GM18511 (cell line): ENCODE measurements at regions not wholly inside any gene's neighbourhood (a gene's known extent, or its start where the extent isn't known, plus 50 kb on each side); places are given as distances from the start of the nearest gene placed in this dataset.
"Not testable (repeated sequence)": the region's sequence is repeated elsewhere in the genome, so short reads cannot be mapped to it uniquely, and the experiment has no call there.

Experiments
- ATAC-seq: cut with Tn5 transposase; IDR thresholded peaks from one replicate; pipeline ENCODE4 v1.9.1; 2021; ENCODE audit warnings: mild to moderate bottlenecking, moderate library complexity; ENCODE audit not compliant: unreplicated experiment

GRCh38 chr17:71635187-71635586 lies 485.6 kb upstream of the SOX9 start:
- ATAC-seq, result no peak

- no peak for ATAC-seq
These were observed 484.2 kb upstream of the SOX9 start for GRCh38 chr17:71636644-71637043.

GRCh38 chr17:71638668-71639067 lies 482.2 kb upstream of the SOX9 start:
- no peak for ATAC-seq

- no peak for ATAC-seq
These were observed 481.0 kb upstream of the SOX9 start for GRCh38 chr17:71639865-71640264.

GRCh38 chr17:71646890-71647289 lies 473.9 kb upstream of the SOX9 start:
- not testable (repeated sequence) for ATAC-seq

GRCh38 chr17:71648342-71648741 lies 472.5 kb upstream of the SOX9 start:
- not testable (repeated sequence) for ATAC-seq

GRCh38 chr17:71649941-71650350 lies 470.9 kb upstream of the SOX9 start:
- no peak for ATAC-seq

GRCh38 chr17:71655542-71655941 lies 465.3 kb upstream of the SOX9 start:
- no peak for ATAC-seq

GRCh38 chr17:71656964-71657858 lies 463.6 kb upstream of the SOX9 start:
- ATAC-seq, result no peak

- no peak for ATAC-seq
These were observed 461.8 kb upstream of the SOX9 start for GRCh38 chr17:71658996-71659395.

- ATAC-seq, result no peak
These were observed 456.0 kb upstream of the SOX9 start for GRCh38 chr17:71664861-71665260.

- no peak for ATAC-seq
These were observed 454.8 kb upstream of the SOX9 start for GRCh38 chr17:71666047-71666446.

- ATAC-seq, result no peak
These were observed 453.2 kb upstream of the SOX9 start for GRCh38 chr17:71667661-71668060.

GRCh38 chr17:71668807-71669206 lies 452.0 kb upstream of the SOX9 start:
- no peak for ATAC-seq

GRCh38 chr17:71677439-71677838 lies 443.4 kb upstream of the SOX9 start:
- no peak for ATAC-seq

GRCh38 chr17:71679832-71680231 lies 441.0 kb upstream of the SOX9 start:
- ATAC-seq, result no peak

- ATAC-seq, result no peak
These were observed 439.2 kb upstream of the SOX9 start for GRCh38 chr17:71681427-71682173.

GRCh38 chr17:71682174-71682494 lies 438.7 kb upstream of the SOX9 start:
- ATAC-seq, result no peak

GRCh38 chr17:71689782-71690181 lies 431.0 kb upstream of the SOX9 start:
- ATAC-seq, result no peak

GRCh38 chr17:71699907-71700306 lies 420.9 kb upstream of the SOX9 start:
- no peak for ATAC-seq

GRCh38 chr17:71703701-71704100 lies 417.1 kb upstream of the SOX9 start:
- no peak for ATAC-seq

- ATAC-seq, result no peak
These were observed 411.4 kb upstream of the SOX9 start for GRCh38 chr17:71709271-71709890.
